Erythroblast (primary cell): ENCODE measurements at regions not wholly inside any gene's neighbourhood (a gene's known extent, or its start where the extent isn't known, plus 50 kb on each side); places are given as distances from the start of the nearest gene placed in this dataset.

Source experiments
- GATA1 ChIP-seq: IDR thresholded peaks from 2 replicates; pipeline ENCODE4 v1.6.1; 2011; ENCODE audit warnings: low read depth, mild to moderate bottlenecking, control low read depth, low read length, moderate library complexity
- POLR2A ChIP-seq: IDR thresholded peaks from 2 replicates; pipeline ENCODE4 v1.6.1; 2011; ENCODE audit warnings: mild to moderate bottlenecking, low read length

DNA sequence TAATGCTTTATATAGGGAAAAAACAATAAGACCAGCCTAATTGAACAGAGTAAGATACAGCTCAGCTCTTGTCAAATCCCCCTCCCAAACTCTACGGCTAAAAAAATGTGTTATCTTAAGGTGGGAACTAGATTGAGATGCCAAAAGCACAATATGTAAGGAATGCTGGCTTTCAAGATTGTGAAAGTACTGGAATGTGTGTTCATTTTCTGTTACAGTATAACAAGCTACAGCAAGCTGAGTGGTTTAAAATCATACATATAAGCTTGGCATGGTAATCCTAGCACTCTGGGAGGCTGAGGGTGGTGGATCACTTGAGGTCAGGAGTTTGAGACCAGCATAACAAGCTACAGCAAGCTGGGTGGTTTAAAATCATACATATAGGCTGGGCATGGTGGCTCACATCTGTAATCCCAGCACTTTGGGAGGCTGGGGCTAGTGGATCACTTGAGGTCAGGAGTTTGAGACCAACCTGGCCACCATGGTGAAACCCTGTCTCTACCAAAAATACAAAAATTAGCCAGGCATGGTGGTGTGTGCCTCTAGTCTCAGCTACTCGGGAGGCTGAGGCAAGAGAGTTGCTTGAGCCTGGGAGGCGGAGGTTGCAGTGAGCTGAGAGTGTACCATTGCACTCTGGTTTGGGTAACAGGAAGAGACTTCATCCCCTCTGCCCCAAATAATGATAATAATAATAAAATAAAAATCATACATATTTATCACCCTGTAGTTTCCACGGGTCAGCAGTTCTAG, 297.7 kb downstream of the DOK5 start:
- no peak for TF ChIP-seq POLR2A
- no peak for TF ChIP-seq GATA1
